Ishikawa (cell line): ENCODE measurements at regions not wholly inside any gene's neighbourhood (a gene's known extent, or its start where the extent isn't known, plus 50 kb on each side); places are given as distances from the start of the nearest gene placed in this dataset.

ENCODE experiments used
- EP300 ChIP-seq: IDR thresholded peaks from 2 replicates; pipeline ENCODE4 v1.6.1; 2012; ENCODE audit warnings: borderline replicate concordance
- FOXM1 ChIP-seq: IDR thresholded peaks from 2 replicates; pipeline ENCODE4 v1.6.1; 2012; ENCODE audit warnings: low read depth, borderline replicate concordance
- MAX ChIP-seq: IDR thresholded peaks from 2 replicates; pipeline ENCODE4 v1.6.1; 2012
- REST ChIP-seq: IDR thresholded peaks from 2 replicates; pipeline ENCODE4 v1.6.1; 2012; ENCODE audit warnings: low read depth, mild to moderate bottlenecking
- TAF1 ChIP-seq: IDR thresholded peaks from 2 replicates; pipeline ENCODE4 v1.6.1; 2012; ENCODE audit warnings: low read depth, mild to moderate bottlenecking

- TF ChIP-seq REST (no peak), MAX (no peak), FOXM1 (no peak), EP300 (no peak), TAF1 (no peak)
These were observed 328.9 kb downstream of the SEC23A start for GRCh38 chr14:38774162-38774561.
